ENCODE measurements at regions not wholly inside any gene's neighbourhood (a gene's known extent, or its start where the extent isn't known, plus 50 kb on each side); places are given as distances from the start of the nearest gene placed in this dataset.
A peak's percentile ranks its signal among the peaks of the same experiment; 100 is the strongest.
"Not testable (repeated sequence)": the region's sequence is repeated elsewhere in the genome, so short reads cannot be mapped to it uniquely, and the experiment has no call there.

DNA sequence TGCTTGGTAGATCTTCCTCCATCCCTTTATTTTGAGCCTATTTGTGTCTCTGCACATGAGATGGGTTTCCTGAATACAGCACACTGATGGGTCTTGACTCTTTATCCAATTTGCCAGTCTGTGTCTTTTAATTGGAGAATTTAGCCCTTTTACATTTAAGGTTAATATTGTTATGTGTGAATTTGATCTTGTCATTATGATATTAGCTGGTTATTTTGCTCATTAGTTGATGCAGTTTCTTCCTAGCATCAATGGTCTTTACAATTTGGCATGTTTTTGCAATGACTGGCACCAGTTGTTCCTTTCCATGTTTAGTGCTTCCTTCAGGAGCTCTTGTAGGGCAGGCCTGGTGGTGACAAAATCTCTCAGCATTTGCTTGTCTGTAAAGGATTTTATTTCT is 72.4 kb downstream of the HNRNPD start:
- not testable (repeated sequence) for DNase-seq

DNA sequence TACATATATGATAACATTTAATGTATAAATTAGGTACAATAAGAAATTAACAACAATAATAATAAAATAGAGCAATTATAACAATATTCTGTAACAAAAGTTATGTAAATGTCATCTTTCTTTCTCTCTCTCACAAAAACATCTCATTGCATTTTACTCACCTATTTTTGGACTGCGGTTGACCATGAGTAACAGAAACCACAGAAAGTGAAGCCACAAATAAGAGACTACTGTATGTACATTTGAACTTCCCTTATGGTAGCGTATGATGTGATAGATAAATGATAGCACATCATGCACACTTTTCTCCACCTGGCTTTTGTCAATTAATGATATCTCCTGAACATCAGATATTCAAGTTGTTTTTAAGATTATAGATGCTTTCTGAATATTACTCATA is 80.5 kb downstream of the HNRNPD start:
- DNase-seq = no peak

DNA sequence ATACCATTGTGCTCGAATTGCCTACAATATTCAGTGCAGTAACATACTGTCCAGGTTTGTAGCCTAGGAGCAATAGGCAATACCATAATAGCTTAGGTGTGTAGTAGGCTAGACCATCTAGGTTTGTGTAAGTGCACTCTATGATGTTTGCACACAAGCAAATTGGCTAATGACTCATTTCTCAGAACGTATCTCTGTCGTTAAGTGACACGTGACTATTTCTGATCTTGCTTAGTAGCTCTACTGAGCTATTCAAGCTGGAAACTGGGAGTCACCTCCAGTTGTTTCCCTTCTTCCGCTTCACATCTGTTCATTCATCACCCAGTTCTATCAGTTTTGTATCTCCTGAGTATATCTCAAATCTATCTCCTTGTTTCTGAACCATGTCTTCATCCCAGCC is 86.1 kb downstream of the HNRNPD start:
- DNase-seq = no peak

DNA sequence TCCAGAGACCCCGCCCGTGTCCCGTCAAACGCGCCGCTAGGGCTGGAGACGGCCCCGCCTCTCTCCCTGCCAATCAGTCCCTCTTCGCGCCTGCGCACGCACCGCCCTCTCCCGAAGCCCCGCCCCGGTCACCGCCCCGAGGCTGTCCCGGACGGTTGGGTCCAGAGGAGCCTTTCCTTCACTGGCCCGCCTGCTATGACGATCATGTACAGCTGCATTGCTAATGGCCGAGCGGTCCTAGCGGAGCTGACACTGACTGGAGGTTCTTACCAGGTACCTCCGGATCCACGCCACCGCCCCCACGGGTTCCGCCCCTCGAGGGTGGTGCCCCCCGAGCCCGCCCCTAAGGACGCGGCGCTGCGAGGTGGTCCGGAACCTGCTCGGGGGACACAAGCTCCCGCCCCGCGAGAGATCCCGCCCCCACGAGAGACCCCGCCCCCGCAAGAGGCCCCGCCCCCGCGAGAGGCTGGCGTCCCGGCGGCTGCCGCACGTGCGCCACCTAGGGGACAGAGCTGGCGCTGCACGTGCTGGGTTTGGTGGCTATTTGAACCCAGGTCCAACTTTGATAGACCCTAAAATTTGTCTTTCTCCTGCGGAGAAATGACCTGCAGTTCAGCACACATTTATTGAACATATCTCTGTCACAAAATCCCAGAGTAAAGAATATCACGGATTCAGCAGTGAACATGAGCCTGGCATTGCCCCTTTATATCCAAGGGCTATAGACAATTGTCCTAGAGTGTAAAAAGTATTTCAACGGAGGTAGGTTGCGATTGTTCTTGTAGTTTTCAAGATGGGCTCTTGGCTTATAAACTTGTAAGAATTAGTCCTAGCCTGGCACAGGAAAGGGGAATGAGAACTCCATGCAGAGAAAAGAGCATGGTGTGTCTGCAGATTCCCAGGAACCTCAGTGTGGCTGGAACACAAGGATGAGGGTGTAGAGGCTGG is 88.7 kb downstream of the HNRNPD start:
- peak; percentile 99 for DNase-seq

DNA sequence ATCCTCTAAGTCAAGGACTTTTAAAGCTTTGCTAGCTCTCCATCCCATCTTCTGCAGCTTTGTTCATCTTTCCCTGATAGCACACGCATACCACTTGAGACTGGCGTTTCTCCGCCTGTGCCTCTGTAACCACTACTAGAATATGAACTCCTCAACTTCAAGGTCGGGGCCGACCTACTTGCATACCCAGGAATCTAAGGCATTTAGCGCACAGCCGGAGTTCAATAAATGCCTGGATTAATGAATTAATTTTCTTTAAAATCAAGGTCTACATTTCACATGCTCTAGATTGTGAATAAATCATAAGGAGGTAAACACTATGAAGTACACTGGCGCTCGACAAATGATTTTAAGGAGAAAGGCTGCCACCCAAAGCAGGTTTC is 89.3 kb downstream of the HNRNPD start:
- DNase-seq = no peak

DNA sequence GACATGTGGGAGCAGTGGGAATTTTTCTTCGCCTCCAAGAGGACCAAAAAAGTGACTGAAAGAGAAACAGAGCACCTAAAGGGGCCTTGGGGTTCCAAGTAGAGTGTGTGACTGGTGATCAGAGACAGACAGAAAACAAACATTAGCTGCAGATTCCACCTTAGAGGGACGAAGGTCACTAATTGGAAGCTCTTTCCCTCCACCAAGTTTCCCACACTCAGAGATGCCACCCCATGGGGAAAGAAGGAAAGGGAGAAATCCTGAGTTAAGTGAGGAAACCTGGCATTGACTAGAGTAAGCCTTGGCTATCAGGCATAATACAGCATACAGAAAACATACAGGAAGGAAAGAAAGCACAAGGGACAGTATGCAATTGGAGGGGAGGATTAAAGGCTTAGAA is 90.9 kb downstream of the HNRNPD start:
- DNase-seq = no peak

DNA sequence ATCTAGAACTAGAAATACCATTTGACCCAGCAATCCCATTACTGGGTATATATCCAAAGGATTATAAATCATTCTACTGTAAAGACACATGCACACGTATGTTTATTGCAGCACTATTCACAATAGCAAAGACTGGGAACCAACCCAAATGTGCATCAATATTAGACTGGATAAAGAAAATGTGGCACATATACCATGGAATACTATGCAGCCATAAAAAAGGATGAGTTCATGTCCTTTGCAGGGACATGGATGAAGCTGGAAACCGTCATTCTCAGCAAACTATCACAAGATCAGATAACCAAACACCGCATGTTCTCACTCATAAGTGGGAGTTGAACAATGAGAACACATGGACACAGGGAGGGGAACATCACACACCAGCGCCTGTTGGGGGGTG is 94.2 kb downstream of the HNRNPD start:
- DNase-seq = not testable (repeated sequence)

DNA sequence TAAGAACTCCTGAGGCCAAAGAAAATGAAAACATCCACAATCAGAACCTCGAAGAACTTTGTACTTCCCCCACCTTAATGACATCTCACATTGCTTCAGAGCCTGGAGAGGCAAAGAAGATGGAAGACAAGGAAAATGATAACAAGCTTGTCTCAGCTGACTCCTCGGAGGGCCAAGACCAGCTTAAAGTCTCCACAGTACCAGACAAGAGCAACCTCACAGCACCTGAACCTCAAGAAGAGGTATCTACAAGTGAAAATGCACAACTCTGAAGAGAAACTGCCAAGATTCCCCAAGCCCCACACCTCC is 97.5 kb downstream of the HNRNPD start:
- DNase-seq = no peak

DNA sequence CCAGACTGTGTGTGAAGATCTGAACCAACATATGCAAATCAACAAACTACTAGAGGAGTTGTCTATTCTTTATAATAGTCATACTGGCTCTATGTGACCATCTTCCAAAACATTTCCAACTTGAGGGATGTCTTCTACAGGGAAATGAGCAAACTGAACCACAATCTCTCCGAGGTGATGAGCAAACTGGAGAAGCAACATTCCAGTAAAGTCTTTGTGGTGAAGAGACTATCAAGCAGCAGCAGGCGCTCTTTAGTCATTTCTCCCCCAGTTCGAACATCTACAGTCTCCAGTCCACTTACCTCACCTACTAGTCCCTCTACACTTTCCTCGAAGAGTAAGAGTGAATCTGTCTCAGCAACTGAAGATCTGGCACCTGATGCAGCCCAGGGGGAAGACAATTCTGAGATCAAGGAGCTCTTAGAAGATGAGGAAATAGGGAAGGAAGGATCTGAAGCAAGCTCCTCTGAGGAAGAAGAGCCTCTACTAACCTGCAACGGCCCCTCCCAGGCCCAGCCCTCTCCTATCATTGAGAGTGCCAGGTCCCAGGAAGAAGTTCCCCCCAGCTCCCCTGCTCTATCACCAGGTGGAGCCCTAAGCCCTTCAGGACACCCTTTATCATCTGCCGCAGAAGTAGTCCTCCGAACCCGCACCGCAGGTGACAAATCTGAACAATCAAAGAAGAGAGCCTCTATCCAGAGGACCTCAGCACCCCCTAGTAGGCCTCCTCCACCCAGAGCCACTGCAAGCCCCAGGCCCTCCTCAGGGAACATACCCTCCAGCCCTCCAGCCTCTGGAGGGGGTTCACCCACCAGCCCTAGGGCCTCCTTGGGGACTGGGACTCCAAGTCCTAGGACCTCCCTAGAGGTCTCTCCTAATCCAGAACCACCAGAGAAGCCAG is 98.1 kb downstream of the HNRNPD start:
- no peak for DNase-seq

DNA sequence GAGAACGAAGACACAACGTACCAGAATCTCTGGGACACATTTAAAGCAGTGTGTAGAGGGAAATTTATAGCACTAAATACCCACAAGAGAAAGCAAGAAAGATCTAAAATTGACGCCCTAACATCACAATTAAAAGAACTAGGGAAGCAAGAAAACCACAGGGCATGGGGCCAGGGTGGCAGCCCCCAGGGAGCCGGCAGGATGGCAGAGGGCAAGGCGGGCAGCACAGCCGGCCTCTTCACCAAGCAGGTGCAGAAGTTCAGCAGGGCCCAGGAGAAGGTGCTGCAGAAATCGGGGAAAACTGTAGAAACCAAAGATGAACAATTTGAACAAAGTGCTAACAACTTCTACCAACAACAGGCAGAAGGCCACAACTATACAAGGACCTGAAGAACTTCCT is 99.1 kb downstream of the HNRNPD start:
- not testable (repeated sequence) for DNase-seq

DNA sequence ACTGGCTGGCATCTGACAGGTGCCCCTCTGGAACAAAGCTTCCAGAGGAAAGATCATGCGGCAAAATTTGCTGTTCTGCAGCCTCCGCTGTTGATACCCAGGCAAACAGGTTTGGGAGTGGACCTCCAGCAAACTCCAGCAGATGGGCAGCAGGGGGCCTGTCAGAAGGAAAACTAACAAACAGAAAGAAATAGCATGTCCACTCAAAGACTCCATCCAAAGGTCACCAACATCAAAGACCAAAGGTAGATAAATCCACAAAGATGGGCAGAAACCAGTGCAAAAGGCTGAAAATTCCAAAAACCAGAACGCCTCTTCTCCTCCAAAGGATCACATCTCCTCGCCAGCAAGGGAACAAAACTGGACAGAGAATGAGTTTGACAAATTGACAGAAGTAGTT is 101.3 kb downstream of the HNRNPD start:
- not testable (repeated sequence) for DNase-seq

DNA sequence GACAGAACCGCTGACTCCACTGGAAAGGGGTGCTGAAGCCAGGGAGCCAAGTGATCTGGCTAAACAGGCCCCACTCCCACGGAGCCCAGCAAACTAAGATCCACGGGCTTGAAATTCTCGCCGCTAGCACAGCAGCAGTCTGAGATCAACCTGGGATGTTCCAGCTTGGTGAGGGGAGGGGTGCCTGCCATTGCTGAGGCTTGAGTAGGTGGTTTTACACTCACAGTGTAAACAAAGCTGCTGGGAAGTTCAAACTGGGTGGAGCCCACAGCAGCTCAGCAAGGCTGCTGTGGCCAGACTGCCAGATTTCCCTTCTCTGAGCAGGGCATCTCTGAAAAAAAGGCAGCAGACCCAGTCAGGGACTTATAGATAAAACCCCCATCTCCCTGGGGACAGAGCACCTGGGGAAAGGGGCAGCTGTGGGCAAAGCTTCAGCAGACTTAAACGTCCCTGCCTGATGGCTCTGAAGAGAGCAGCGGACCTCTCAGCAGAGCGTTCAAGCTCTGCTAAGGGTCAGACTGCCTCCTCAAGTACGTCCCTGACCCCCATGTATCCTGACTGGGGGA is 101.8 kb downstream of the HNRNPD start:
- DNase-seq = peak; percentile 19

DNA sequence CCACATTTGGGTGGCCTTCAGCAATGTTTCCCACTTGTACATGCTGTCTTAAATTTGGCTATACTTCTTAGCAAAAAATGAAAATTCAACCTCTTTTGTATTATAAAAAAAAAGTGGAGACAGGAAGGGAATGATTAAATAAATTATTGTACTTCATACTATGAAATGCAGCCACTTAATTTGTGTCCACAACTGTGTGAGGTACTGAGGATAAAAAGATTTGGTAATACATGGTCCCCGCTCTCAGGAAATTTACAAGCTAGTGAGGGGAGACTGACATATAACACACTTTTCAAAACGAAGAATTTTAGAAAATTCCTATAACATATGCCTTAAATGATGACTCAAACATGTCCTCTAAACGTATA is 105.0 kb downstream of the HNRNPD start:
- no peak for DNase-seq

DNA sequence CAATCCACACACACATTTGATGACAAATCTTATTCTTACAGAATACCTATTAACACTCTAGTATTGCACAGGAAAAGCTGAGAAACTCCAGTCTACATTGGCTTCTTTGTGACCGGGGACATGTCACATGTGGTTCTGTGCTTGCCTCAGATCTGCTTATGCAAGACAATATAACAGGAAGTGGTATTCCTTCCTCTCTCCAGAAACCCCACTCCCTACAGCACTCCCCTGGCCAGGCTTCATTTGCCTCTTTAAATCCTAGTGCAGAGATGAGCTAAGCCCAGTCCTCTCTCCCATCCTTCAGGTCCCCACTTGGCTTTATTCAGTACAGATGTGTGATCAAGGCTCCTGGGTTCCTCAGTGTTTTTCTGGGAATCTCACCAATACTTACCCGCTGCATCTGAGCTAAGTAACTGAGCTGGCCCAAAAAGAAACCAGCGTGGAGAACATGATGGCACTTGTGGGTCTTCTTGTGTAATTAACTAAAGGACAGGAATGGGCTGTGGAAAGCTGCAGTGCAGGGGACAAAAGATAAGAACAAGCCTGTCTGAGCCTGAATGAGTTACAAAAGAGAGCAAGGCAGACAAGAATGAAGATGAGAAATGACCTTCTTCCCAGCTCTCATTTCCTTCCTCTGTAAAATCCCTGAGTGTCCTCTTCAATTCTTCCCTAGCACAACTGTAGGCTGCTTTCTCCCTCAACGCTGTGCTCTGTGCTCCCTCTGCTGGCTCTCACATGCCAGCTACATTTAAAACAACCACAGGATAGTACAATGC is 105.6 kb downstream of the HNRNPD start:
- peak; percentile 57 for DNase-seq

DNA sequence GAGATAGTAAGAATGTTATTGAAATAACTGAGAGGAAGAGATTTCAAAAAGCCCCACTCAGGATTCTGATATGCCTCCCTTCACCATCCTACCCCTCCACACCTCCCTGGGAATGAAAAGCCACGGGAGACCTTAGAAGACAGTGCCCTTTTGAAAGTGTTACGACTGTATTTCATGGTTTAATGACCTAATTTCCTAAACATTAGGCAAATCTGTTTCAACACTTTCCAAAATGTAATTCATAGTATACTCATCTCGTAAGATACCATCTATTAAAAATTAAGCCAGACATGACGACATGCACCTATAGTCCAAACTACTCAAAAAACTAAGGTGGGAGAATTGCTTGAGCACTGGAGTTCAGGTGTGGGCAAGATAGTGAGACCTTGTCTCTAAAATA is 106.3 kb downstream of the HNRNPD start:
- no peak for DNase-seq

DNA sequence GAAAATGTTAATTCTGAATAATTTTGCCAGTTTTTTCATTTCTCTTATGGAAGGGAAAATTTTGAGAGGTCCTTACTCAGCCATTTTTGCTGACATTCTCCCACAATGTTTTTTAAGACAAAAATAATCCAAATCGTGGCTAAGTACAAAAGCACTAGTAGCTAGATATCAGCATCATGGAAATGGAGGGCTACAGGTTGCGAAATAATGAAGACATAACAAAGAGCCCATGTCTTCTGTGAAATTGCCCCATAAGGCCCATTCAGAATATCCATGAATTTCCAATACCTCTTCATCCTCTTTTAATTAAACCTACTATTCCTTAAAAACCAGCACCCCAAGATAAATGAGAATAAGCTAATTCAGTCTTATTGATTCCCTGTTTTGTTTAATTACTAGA is 107.4 kb downstream of the HNRNPD start:
- DNase-seq = no peak

DNA sequence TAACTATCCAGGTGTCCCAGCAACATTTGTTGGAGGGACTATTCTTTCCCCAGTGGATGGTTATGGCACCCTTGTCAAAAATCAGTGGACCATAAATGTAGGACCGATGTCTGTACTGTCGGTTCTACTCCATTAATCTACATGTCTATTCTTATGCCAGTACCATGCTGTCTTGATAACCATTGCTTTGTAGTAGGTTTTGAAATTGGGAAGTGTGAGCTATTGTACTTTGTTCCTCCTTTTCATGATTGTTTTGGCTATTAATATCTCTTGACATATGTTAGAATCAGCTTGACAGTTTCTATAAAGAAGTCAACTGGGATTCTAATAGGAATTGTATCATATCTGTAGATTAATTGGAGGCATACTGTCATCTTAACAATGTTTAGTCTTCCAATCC is 112.7 kb downstream of the HNRNPD start:
- DNase-seq = no peak

DNA sequence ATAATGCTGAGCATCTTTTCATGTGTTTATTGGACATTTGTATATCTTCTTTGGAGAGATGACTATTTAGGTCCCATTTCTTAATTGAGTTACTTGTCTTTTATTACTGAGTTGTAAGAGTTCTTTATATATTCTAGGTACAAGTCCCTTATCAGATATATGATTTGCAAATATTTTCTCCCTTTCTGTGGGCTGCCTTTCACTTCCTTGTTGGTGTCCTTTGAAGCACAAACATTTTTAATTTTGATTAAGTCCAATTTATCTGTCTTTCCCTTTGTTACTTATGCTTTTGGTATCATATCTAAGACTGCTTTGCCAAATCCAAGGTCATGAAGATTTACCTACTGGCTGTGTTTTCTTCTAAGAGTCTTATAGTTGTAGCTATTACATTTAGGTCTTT is 113.2 kb downstream of the HNRNPD start:
- no peak for DNase-seq

DNA sequence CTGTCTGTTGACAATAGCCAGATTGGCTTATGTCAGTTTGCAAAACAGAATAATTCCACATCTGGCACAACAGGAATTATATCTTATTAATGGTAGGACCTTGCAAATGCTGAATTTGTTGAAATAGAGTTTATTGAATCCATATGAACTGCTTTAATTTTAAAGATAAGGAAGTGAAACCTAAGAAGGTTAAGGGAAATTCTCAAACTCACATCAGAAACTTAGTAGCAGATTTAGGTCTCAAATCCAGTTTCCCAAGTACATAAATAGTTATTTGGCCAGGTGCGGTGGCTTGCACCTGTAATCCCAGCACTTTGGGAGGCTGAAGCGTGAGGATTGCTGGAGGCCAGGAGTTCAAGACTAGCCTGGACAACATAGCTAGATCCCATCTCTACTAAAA is 117.1 kb downstream of the HNRNPD start:
- no peak for DNase-seq

DNA sequence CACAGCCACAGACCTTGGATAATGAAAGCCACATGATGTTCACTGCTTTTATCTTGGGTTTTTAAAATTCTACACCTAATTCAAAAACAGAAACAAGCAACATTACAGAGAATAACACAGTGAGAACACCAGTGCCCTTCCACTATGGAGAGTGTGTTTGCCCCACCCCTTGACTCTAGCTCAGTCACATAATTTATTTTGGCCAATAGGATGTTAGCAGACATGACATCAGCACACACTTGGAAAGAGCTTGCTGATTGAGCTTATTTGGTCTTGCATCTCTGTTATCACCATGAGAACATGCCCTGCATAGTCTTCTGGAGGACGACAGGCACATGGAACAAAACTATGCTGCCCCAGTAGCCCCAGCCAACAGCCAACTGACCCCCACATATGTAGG is 118.1 kb downstream of the HNRNPD start:
- no peak for DNase-seq

DNA sequence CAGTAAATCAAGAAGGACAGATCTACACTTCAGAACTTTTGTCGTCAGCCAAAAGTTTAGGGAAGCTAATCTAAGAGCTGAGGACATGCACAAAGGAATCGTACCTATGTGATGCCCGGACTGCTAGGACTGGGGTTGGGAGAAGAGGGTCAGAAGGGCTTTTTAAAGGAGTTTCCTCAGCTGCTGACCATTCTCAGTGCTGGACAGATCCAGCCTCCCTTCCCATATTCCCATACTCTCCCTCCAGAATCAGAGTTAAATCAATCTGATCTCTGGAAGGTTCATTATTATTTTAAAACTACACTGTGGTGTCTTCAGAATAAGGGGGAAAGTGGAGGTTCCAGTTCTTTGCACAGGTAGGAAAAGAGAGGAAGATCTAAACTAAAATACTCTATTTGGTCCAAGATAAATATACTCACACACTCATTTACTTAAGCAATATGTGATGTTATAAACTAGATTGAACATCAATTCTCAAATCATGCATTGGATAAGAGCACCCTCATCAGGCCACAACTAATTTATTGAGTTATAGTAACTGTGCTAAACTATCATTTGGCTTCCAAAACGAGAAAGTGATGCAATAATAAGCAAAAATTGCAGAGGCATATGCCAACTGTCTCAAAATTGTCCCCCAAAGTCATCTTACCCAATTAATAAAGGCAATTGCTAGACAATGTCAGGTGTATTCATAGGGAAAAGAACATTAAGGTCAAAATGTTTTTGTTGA is 124.7 kb downstream of the HNRNPD start:
- no peak for DNase-seq

DNA sequence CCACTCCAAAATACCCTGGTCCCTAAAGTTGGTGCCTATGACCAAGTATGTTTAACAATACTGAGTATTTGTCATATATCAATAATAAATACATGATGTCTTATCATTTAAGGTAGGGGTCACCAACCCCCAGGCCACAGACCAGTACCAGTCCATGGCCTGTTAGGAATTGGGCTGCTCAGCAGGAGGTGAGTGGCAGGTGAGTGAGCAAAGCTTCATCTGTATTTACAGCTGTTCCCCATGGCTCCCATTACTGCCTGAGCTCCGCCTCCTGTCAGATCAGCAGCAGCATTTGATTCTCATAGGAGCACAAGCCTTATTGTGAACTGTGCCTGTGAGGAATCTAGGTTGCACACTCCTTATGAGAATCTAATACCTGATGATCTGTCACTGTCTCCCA is 126.2 kb downstream of the HNRNPD start:
- no peak for DNase-seq

Data from femur (tissue), 1 donor.